ENCODE measurements at regions not wholly inside any gene's neighbourhood (a gene's known extent, or its start where the extent isn't known, plus 50 kb on each side); places are given as distances from the start of the nearest gene placed in this dataset.

GRCh38 chr13:72342364-72342763 is 385.1 kb downstream of the MZT1 start:
- Histone ChIP-seq H3K9me3 (ENCODE audit: insufficient read depth, low read depth, low read length) (no peaks in the 10 kb centered on the region), H3K9me2 (replicated peaks; ENCODE audit: low read depth, low read length) (no peaks in the 10 kb centered on the region), H3F3A (ENCODE audit: low read depth) (no peaks in the 10 kb centered on the region), H3K79me2 (ENCODE audit: insufficient read depth, low read length) (no peaks in the 10 kb centered on the region), H4K20me1 (ENCODE audit: insufficient read depth, low read length, poor library complexity, severe bottlenecking) (no peaks in the 10 kb centered on the region), H2AFZ (ENCODE audit: low read length) (no peak overlapping the region), H3K4me2 (ENCODE audit: low read depth, low read length, poor library complexity, severe bottlenecking) (no peak overlapping the region), H3K36me3 (ENCODE audit: insufficient read depth, low read length) (no peaks in the 10 kb centered on the region), H3K27me3 (ENCODE audit: insufficient read depth, low read length, poor library complexity, severe bottlenecking) (no peaks in the 10 kb centered on the region), H3K4me1 (ENCODE audit: insufficient read depth, low read length, poor library complexity, severe bottlenecking) (no peaks in the 10 kb centered on the region), H3K4me3 (ENCODE audit: low read length, poor library complexity, severe bottlenecking) (no peak overlapping the region), H3K9ac (ENCODE audit: low read depth, low read length, poor library complexity, severe bottlenecking) (no peak overlapping the region)
- TF ChIP-seq, protein P1, sequence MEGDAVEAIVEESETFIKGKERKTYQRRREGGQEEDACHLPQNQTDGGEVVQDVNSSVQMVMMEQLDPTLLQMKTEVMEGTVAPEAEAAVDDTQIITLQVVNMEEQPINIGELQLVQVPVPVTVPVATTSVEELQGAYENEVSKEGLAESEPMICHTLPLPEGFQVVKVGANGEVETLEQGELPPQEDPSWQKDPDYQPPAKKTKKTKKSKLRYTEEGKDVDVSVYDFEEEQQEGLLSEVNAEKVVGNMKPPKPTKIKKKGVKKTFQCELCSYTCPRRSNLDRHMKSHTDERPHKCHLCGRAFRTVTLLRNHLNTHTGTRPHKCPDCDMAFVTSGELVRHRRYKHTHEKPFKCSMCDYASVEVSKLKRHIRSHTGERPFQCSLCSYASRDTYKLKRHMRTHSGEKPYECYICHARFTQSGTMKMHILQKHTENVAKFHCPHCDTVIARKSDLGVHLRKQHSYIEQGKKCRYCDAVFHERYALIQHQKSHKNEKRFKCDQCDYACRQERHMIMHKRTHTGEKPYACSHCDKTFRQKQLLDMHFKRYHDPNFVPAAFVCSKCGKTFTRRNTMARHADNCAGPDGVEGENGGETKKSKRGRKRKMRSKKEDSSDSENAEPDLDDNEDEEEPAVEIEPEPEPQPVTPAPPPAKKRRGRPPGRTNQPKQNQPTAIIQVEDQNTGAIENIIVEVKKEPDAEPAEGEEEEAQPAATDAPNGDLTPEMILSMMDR (conservative IDR thresholded peaks at IDR 0.05; ENCODE audit: low read length), result no peak
- no peak for TF ChIP-seq EZH2phosphoT487 (IDR thresholded peaks at IDR 0.05; ENCODE audit: borderline replicate concordance)

- H3K36me3 ChIP-seq (ENCODE audit: insufficient read depth, low read length), result no peaks in the 10 kb centered on the region
- TF ChIP-seq, protein P1 (conservative IDR thresholded peaks at IDR 0.05; ENCODE audit: low read length), result no peak
- no peaks in the 10 kb centered on the region for H4K20me1 ChIP-seq (ENCODE audit: insufficient read depth, low read length, poor library complexity, severe bottlenecking)
Measured at GRCh38 chr13:72341904-72342303, 385.5 kb downstream of the MZT1 start.

GRCh38 chr13:72317346-72318109 is 409.9 kb downstream of the MZT1 start:
- Histone ChIP-seq H3K9ac (ENCODE audit: low read depth, low read length, poor library complexity, severe bottlenecking) (no peak overlapping the region), H3K79me2 (ENCODE audit: insufficient read depth, low read length) (no peaks in the 10 kb centered on the region), H4K20me1 (ENCODE audit: insufficient read depth, low read length, poor library complexity, severe bottlenecking) (no peaks in the 10 kb centered on the region), H3K36me3 (ENCODE audit: insufficient read depth, low read length) (no peaks in the 10 kb centered on the region), H3K4me2 (ENCODE audit: low read depth, low read length, poor library complexity, severe bottlenecking) (no peak overlapping the region), H2AFZ (ENCODE audit: low read length) (no peak overlapping the region), H3K9me3 (ENCODE audit: insufficient read depth, low read depth, low read length) (no peaks in the 10 kb centered on the region), H3K9me2 (replicated peaks; ENCODE audit: low read depth, low read length) (no peaks in the 10 kb centered on the region), H3K27me3 (ENCODE audit: insufficient read depth, low read length, poor library complexity, severe bottlenecking) (no peaks in the 10 kb centered on the region), H3F3A (ENCODE audit: low read depth) (no peaks in the 10 kb centered on the region), H3K4me1 (ENCODE audit: insufficient read depth, low read length, poor library complexity, severe bottlenecking) (no peaks in the 10 kb centered on the region), H3K4me3 (ENCODE audit: low read length, poor library complexity, severe bottlenecking) (no peak overlapping the region)
- TF ChIP-seq EZH2phosphoT487 (IDR thresholded peaks at IDR 0.05; ENCODE audit: borderline replicate concordance), result no peak
- TF ChIP-seq, protein P1 (conservative IDR thresholded peaks at IDR 0.05; ENCODE audit: low read length), result no peak

More at GRCh38 chr13:72341904-72342303, 385.5 kb downstream of the MZT1 start:
- no peaks in the 10 kb centered on the region for H3K9me2 ChIP-seq (replicated peaks; ENCODE audit: low read depth, low read length)
- no peaks in the 10 kb centered on the region for H3K27me3 ChIP-seq (ENCODE audit: insufficient read depth, low read length, poor library complexity, severe bottlenecking)
- H3K4me3 ChIP-seq (ENCODE audit: low read length, poor library complexity, severe bottlenecking), result no peak overlapping the region
- H3F3A ChIP-seq (ENCODE audit: low read depth), result no peaks in the 10 kb centered on the region
- no peaks in the 10 kb centered on the region for H3K9me3 ChIP-seq (ENCODE audit: insufficient read depth, low read depth, low read length)
- H3K9ac ChIP-seq (ENCODE audit: low read depth, low read length, poor library complexity, severe bottlenecking), result no peak overlapping the region
- no peaks in the 10 kb centered on the region for H3K79me2 ChIP-seq (ENCODE audit: insufficient read depth, low read length)
- H2AFZ ChIP-seq (ENCODE audit: low read length), result no peak overlapping the region
- H3K4me2 ChIP-seq (ENCODE audit: low read depth, low read length, poor library complexity, severe bottlenecking), result no peak overlapping the region
- no peaks in the 10 kb centered on the region for H3K4me1 ChIP-seq (ENCODE audit: insufficient read depth, low read length, poor library complexity, severe bottlenecking)

All from Loucy (cell line).